C4-2B (cell line): ENCODE measurements at regions not wholly inside any gene's neighbourhood (a gene's known extent, or its start where the extent isn't known, plus 50 kb on each side); places are given as distances from the start of the nearest gene placed in this dataset.

Experiments used
- ZFX ChIP-seq: fragments of 450-650 bp; IDR thresholded peaks from 2 replicates; pipeline ENCODE4 v1.6.1; 2017
- TF ChIP-seq, protein P1 (sequence below): fragments of 450-650 bp; conservative IDR thresholded peaks from 2 replicates; pipeline ENCODE4 v1.5.1; 2017; ENCODE audit warnings: mild to moderate bottlenecking

- TF ChIP-seq, protein P1, sequence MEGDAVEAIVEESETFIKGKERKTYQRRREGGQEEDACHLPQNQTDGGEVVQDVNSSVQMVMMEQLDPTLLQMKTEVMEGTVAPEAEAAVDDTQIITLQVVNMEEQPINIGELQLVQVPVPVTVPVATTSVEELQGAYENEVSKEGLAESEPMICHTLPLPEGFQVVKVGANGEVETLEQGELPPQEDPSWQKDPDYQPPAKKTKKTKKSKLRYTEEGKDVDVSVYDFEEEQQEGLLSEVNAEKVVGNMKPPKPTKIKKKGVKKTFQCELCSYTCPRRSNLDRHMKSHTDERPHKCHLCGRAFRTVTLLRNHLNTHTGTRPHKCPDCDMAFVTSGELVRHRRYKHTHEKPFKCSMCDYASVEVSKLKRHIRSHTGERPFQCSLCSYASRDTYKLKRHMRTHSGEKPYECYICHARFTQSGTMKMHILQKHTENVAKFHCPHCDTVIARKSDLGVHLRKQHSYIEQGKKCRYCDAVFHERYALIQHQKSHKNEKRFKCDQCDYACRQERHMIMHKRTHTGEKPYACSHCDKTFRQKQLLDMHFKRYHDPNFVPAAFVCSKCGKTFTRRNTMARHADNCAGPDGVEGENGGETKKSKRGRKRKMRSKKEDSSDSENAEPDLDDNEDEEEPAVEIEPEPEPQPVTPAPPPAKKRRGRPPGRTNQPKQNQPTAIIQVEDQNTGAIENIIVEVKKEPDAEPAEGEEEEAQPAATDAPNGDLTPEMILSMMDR = no peak
- no peak for TF ChIP-seq ZFX
Measured at GRCh38 chr10:44506386-44506785, 121.5 kb upstream of the CXCL12 start.
